ENCODE measurements at regions not wholly inside any gene's neighbourhood (a gene's known extent, or its start where the extent isn't known, plus 50 kb on each side); places are given as distances from the start of the nearest gene placed in this dataset.

GRCh38 chr9:126116351-126117157, 210.1 kb upstream of the MVB12B start:
- H3K4me1 ChIP-seq, result no peaks in the 10 kb centered on the region
- no peak overlapping the region for H3K27ac ChIP-seq
- H3K4me3 ChIP-seq, result no peak overlapping the region
- peak; percentile 14 for DNase-seq
- H3K27me3 ChIP-seq, result no peaks in the 10 kb centered on the region
- intact Hi-C loops (cut with DNase I), result no loop called here
- H3K9me3 ChIP-seq, result no peaks in the 10 kb centered on the region
- 83 to 85% methylated on average over 17 of the region's 17 CpGs for WGBS, 2 donors
- no peaks in the 10 kb centered on the region for H3K36me3 ChIP-seq
- TF ChIP-seq POLR2AphosphoS5 (IDR thresholded peaks at IDR 0.05) (no peak), EP300 (IDR thresholded peaks at IDR 0.05) (no peak), POLR2A (IDR thresholded peaks at IDR 0.05) (no peak)
- TF ChIP-seq, protein P1, sequence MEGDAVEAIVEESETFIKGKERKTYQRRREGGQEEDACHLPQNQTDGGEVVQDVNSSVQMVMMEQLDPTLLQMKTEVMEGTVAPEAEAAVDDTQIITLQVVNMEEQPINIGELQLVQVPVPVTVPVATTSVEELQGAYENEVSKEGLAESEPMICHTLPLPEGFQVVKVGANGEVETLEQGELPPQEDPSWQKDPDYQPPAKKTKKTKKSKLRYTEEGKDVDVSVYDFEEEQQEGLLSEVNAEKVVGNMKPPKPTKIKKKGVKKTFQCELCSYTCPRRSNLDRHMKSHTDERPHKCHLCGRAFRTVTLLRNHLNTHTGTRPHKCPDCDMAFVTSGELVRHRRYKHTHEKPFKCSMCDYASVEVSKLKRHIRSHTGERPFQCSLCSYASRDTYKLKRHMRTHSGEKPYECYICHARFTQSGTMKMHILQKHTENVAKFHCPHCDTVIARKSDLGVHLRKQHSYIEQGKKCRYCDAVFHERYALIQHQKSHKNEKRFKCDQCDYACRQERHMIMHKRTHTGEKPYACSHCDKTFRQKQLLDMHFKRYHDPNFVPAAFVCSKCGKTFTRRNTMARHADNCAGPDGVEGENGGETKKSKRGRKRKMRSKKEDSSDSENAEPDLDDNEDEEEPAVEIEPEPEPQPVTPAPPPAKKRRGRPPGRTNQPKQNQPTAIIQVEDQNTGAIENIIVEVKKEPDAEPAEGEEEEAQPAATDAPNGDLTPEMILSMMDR (IDR thresholded peaks at IDR 0.05), result no peak

GRCh38 chr9:126117158-126117425, 209.5 kb upstream of the MVB12B start:
- Histone ChIP-seq H3K36me3 (no peaks in the 10 kb centered on the region), H3K4me1 (no peaks in the 10 kb centered on the region), H3K4me3 (no peak overlapping the region), H3K9me3 (no peaks in the 10 kb centered on the region), H3K27me3 (no peaks in the 10 kb centered on the region), H3K27ac (no peak overlapping the region)
- TF ChIP-seq POLR2A (IDR thresholded peaks at IDR 0.05) (no peak), POLR2AphosphoS5 (IDR thresholded peaks at IDR 0.05) (no peak), EP300 (IDR thresholded peaks at IDR 0.05) (no peak)
- TF ChIP-seq, protein P1 (IDR thresholded peaks at IDR 0.05), result no peak
- intact Hi-C loops (cut with DNase I), result no loop called here
- 94 to 96% methylated on average over 4 of the region's 4 CpGs for WGBS, 2 donors
- DNase-seq, result peak; percentile 12

GRCh38 chr9:126117631-126118030, 209.0 kb upstream of the MVB12B start:
- peak; percentile 44 for DNase-seq
- Histone ChIP-seq H3K27me3 (no peaks in the 10 kb centered on the region), H3K9me3 (no peaks in the 10 kb centered on the region), H3K4me3 (no peak overlapping the region), H3K36me3 (no peaks in the 10 kb centered on the region), H3K4me1 (no peaks in the 10 kb centered on the region), H3K27ac (no peak overlapping the region)
- intact Hi-C loops (cut with DNase I), result no loop called here
- TF ChIP-seq, protein P1 (IDR thresholded peaks at IDR 0.05), result no peak
- TF ChIP-seq EP300 (IDR thresholded peaks at IDR 0.05) (no peak), POLR2A (IDR thresholded peaks at IDR 0.05) (no peak)
- 88 to 89% methylated on average over 9 of the region's 9 CpGs for WGBS, 2 donors

DNA sequence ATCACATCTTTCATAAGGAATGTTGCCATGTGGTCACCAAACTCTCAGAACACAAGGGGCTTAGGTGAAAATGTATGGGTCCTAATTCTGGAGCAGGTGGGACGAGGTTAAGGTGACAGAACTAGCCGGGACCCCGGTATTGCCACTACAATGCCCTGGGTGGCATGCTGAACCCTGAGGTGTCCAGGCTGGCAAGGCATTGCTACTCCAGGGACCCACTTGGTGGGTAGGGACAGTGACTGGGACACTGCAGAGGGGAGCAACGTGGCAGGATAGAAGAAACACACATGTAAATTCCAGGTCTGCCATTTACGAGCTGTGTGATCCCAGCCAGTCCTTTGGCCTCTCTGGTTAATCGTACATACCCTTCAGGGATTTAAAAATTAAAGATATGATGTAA, 206.9 kb upstream of the MVB12B start:
- Histone ChIP-seq H3K9me3 (no peaks in the 10 kb centered on the region), H3K27me3 (no peaks in the 10 kb centered on the region), H3K4me3 (no peak overlapping the region), H3K27ac (no peak overlapping the region), H3K4me1 (peaks cover 0 to 11% (median 7%) of the 10 kb centered on the region in 4 donors), H3K36me3 (no peaks in the 10 kb centered on the region)
- TF ChIP-seq POLR2AphosphoS5 (IDR thresholded peaks at IDR 0.05), result no peak
- TF ChIP-seq, protein P1 (IDR thresholded peaks at IDR 0.05), result no peak
- TF ChIP-seq POLR2A (IDR thresholded peaks at IDR 0.05), result no peak
- TF ChIP-seq EP300 (IDR thresholded peaks at IDR 0.05), result no peak
- 79 to 85% methylated on average over 6 of the region's 6 CpGs for WGBS, 2 donors
- intact Hi-C loops (cut with DNase I), result no loop called here
- DNase-seq, result no peak
